T-helper 9 cell (primary cell): ENCODE measurements at regions not wholly inside any gene's neighbourhood (a gene's known extent, or its start where the extent isn't known, plus 50 kb on each side); places are given as distances from the start of the nearest gene placed in this dataset.

Experiments
- DNase-seq: peaks from one replicate; pipeline ENCODE4 v3.0.0-alpha.2; 2020

- DNase-seq: no peak
Observed at GRCh38 chr2:6425032-6425431, 440.7 kb downstream of the CMPK2 start.

GRCh38 chr2:6429210-6429986 lies 436.3 kb downstream of the CMPK2 start:
- no peak for DNase-seq

DNA sequence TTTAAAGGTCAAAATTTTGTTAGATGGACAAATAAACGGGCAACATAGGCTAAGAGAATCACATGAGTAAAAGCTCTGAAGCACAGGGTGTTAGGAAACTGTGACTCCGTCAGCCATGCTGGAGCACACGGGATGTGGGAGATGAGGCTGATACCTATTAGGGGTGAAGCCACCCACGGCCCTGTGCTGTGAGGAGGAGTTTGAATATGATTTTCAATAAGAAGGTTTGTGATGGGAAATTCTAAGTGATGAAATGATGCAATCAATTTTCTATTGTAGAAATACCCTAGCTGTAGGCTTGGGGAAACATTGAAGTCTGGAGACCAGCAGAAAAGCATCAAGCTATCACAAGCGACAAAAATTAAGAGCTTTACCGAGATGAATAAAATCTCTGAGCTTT lies 431.3 kb downstream of the CMPK2 start:
- no peak for DNase-seq

- no peak for DNase-seq
Observed at GRCh38 chr2:6441800-6442199, 423.9 kb downstream of the CMPK2 start.

DNA sequence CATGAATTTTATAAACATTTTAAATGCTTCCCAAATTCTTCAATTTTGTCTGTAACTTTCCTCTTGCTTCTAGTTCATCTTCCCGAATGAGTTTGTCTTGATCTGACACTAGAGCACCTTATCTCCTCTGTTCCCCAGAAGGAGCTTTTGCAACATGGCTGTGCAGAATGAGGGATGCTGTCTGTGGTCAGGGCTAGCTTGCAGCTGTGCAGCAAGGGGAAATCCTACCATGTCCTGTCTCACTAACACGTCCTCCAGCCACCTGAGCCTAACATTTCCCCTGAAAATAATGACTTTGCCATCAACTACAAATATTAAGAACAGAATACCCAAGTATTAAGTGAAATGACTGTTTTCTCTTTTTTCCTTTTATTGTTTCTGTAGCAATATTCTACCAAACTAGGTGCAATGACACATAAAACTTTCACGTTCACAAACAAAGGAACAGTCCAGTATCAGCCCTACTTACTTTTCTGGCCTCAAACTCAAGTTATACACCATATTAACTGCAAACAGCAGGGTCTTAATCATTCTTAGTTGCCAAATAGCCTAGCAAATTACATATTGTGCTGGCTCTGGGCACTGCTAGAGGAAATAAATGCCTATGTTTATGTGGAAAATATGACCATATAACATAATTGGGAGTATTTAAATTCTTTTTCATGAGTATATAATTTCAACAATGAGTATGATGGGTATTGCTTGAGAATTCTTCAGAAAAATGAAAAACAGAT lies 423.3 kb downstream of the CMPK2 start:
- no peak for DNase-seq

DNA sequence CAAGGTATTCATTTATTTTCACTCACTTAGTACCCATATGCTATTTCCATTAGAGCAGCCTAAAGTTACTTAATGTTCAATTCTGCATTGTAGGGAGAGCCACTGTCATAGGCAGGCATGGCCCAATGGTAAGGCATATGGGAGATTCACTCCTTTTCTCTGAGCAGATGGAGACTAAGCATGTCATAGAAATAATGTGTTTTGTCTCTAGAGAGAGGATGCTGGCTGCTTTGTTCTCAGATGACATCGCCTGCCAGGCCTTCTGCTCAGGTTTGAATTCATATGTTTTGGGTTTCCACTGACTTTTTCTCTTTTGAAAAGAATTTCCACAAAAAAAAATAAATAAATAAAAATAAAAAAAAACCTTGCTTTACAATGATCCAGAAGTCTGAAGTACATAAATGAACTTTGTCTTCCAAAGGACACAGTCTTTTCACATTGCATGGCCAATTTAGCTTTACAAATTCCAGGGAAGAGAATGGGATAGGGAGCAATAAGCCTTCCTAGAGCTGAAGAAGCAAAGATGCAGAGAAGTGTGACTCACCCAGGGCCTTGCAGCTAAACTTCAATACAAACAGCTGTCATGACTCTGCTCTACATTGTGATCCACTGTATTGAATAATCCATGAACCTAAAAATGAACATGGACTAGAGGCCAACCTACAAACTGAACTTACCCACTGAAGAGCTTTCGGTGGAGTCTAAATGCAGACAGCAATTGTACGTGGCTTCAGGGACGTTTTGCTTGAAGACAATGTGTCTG lies 422.5 kb downstream of the CMPK2 start:
- DNase-seq: no peak

- no peak for DNase-seq
Observed at GRCh38 chr2:6444514-6444913, 421.2 kb downstream of the CMPK2 start.

GRCh38 chr2:6445156-6445555 lies 420.6 kb downstream of the CMPK2 start:
- DNase-seq: no peak

GRCh38 chr2:6446938-6447608 lies 418.6 kb downstream of the CMPK2 start:
- no peak for DNase-seq

GRCh38 chr2:6448893-6449292 lies 416.8 kb downstream of the CMPK2 start:
- DNase-seq: no peak

DNA sequence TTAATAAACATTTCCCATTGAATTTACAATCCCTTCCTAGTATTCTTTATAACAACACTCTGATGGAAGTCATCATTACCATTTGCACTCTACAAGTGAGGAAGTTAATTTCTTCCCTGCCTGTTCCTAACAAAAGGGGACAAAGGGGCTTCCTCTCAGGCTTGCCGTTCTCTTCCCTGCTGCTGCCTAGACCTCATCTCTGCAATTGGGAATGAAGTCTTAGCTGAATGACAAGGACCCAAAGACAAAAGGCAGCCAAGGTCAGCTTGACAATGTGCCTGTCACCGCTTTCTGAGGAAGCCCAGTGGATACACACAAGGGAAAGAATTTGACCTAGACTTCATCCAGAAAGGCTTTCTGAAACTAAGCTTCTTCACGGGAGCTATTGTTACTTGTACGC lies 416.4 kb downstream of the CMPK2 start:
- no peak for DNase-seq

- no peak for DNase-seq
Observed at GRCh38 chr2:6452702-6453481, 412.8 kb downstream of the CMPK2 start.

GRCh38 chr2:6454286-6454990 lies 411.3 kb downstream of the CMPK2 start:
- DNase-seq: no peak

DNA sequence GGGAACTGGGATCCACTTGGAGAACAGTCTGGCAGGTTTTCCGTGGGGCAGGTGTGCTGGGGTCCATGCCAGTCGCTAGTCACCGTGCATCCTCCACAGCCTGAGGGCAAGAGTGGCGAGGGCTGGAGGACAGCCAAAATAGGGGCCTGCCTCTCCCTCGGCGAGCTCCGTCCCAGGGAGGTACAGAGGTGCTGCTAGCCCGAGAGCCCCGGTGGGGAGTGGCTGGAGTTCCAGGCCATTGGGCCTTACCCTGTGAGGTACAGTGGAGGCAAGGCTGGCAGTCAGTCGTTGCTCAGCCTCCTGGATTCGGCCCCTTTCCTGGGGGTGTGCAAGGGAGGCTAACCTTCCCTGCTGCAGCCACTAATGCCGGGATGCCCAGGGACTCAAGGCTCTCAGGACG lies 406.6 kb downstream of the CMPK2 start:
- no peak for DNase-seq

- no peak for DNase-seq
Observed at GRCh38 chr2:6470518-6470917, 395.2 kb downstream of the CMPK2 start.

GRCh38 chr2:6471419-6471818 lies 394.3 kb downstream of the CMPK2 start:
- no peak for DNase-seq

- DNase-seq: no peak
Observed at GRCh38 chr2:6474161-6475140, 391.3 kb downstream of the CMPK2 start.

- no peak for DNase-seq
Observed at GRCh38 chr2:6475155-6475940, 390.4 kb downstream of the CMPK2 start.

DNA sequence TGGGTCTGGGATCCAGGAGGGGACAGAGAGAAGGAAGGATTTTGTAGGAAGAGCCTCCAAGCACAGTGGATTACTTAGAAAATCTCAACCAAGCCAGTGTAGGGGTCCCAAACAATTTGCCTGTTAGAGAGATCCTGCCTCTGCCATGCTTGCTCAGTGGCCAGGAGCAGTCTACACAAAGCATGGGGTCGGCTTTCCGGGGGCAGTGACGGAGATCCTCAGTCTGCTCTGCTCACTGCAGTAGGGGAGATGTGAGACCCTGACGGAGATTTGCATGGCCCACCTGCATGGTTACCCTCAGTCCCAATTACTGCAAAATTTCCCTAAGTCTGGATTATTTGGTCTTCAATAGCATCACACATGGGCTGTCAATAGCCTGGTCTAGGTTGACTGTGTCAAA lies 385.2 kb downstream of the CMPK2 start:
- no peak for DNase-seq
